NCI-H1105 treated with DMSO at 0.1 percent for 48 hours (cell line): ENCODE measurements at regions not wholly inside any gene's neighbourhood (a gene's known extent, or its start where the extent isn't known, plus 50 kb on each side); places are given as distances from the start of the nearest gene placed in this dataset.

Source experiments
- DNase-seq: peaks from one replicate; lab custom pipeline; 2025; lab: John Stamatoyannopoulos, UW

- DNase-seq, result no peak
Measured at GRCh38 chr17:70795620-70796019, 626.3 kb downstream of the KCNJ2 start.

DNA sequence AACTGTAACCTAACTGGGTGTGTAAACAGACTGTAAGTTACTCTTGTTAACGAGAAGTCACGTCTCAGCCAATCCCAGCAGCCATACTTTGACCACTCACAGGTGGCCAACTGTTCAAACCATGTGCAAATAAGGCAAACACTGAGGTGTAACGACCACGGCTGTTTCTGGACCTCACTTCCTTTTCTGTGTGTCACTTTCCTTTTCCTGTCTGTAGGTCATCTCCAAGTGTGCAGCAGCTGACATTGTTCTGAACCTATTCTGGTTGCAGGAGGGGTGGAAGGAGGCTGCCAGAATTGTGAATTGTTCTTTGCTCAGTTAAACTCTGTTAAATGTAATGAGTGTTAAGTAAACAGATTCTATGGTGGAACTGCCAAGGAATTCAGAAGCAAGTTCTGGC lies 627.4 kb downstream of the KCNJ2 start:
- DNase-seq, result no peak

- no peak for DNase-seq
Measured at GRCh38 chr17:70797166-70797565, 627.8 kb downstream of the KCNJ2 start.

DNA sequence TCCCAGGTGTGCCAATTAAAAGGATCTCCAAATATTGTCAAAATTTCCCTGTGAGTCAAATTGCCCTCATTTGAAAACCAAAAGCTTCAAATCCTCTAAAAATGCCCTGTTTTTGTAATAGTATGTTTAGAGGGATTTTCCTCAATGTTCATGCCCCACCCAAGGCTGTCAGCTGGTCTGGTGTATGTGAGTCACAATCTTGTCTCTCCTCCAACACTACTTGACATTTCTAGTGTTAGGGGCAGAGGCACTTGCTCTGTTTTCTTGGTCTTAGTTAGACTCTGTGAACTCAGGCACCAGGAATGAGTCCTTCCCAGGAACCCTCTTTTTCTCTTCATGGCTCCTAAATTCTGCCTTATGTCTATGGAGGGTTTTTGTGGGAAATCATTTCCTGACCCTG lies 634.8 kb downstream of the KCNJ2 start:
- no peak for DNase-seq

DNA sequence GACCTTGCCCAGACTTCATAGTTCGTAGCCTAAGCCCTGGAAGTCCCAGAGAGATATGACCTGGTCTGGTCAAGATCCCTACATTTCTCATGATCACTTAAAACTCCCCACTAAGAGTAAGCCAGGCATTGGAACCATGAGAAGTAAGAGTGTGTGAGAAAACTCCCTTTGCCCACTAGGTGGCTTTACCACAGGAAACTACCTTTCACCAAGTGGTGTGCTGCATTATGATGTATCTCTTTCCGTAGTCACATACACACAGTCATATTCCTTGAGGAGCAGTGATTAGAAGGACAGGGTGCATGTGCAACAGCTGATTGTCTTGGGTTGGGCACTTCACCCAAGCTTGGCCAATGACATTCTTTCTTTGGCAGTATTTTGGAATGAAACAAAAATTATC lies 639.3 kb downstream of the KCNJ2 start:
- DNase-seq, result no peak

DNA sequence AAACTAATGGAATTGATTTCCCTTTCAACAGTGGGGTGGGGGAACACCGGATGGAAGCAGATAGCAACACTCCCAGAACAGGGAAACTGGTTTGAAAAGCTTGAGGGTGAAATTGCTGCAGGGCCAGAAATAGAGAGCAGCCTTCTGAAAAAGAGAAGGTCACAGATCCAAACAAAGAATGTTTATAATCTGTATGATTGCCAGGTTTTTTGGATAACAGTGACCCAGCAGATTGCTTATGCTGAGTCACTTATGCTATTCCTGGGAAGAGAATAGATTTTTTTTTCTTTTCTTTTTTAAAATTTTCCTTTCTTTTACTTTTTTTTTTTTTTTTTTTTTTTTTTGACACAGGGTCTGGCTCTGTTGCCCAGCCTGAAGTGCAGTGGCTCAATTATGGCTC lies 641.3 kb downstream of the KCNJ2 start:
- DNase-seq, result no peak

DNA sequence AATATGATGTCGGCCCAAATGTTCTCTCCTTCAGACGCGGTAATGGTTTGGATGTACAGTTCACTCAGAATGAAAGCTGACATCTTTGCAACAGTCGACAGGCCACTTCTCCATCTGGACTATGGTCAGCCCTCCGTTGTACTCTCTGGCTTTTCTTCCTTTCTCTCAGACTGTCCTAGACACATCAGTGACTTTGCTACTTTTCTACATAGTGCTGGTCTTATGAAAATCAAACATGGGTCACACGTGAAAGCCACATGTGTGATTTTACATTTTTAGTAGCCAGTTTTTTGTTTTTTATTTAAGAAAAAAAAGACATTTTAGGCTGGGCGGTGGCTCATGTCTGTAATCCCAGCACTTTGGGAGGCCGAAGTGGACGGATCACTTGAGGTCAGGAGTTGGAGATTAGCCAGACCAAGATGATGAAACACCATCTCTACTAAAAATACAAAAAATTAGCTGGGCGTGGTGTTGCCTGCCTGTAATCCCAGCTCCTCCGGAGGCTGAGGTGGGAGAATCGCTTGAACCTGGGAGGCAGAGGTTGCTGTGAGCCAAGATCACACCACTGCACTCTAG lies 644.1 kb downstream of the KCNJ2 start:
- no peak for DNase-seq

DNA sequence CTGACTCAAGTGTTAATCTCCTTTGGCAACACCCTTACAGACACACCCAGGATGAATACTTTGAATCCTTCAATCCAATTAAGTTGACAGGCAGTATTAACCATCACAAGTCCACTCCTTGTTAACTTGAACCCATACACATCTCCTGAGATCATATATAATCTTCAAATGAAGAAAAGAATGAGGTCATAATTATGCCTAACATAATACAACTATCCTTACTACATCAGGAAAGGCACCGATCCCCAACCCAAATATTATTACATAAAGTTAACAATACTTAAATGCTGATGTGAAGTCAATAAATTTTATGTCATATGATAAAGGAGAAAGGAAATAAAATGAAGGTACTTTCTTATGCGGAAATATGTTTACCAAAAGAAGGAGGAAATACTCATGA lies 649.9 kb downstream of the KCNJ2 start:
- DNase-seq, result no peak

GRCh38 chr17:70820276-70820675 lies 650.9 kb downstream of the KCNJ2 start:
- DNase-seq, result no peak

- DNase-seq, result no peak
Measured at GRCh38 chr17:70825321-70826125, 656.2 kb downstream of the KCNJ2 start.

DNA sequence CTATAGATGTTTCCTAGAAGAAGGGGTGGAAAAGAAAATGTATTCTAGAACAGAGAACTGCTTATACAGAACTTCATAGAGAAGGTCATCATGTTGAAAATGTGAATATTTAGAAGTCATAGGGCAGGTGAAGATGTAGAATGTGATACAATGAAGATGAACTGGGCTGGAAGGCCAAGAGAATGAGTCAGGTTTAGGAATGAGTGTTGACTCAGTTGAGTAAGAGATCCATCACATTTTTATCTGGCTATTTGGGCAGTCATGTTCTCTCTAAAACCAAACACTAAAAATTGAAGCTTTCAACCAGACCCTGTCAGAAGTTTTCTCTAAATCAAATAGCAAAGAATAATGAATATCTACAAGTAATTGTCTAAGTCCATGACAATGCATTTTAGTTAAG lies 660.5 kb downstream of the KCNJ2 start:
- no peak for DNase-seq

DNA sequence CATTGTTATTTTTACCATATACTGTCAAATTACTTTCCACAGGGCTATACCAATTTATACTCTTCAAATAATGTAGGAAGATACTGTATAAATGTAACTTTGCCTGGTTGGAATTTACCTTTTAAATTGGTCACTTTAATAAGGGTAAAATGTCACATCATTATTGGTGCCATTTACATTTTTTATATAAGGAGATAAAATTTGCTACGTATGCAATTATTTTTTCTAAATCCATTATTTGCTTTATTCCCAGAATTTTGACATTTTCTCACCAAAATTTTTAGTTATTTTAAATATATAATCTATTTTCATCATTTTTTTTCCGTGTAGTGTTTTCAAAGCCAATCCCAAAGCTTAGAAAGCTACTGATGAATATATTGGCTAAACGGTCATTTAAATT lies 664.7 kb downstream of the KCNJ2 start:
- no peak for DNase-seq

- DNase-seq, result no peak
Measured at GRCh38 chr17:70848785-70849184, 679.5 kb downstream of the KCNJ2 start.

DNA sequence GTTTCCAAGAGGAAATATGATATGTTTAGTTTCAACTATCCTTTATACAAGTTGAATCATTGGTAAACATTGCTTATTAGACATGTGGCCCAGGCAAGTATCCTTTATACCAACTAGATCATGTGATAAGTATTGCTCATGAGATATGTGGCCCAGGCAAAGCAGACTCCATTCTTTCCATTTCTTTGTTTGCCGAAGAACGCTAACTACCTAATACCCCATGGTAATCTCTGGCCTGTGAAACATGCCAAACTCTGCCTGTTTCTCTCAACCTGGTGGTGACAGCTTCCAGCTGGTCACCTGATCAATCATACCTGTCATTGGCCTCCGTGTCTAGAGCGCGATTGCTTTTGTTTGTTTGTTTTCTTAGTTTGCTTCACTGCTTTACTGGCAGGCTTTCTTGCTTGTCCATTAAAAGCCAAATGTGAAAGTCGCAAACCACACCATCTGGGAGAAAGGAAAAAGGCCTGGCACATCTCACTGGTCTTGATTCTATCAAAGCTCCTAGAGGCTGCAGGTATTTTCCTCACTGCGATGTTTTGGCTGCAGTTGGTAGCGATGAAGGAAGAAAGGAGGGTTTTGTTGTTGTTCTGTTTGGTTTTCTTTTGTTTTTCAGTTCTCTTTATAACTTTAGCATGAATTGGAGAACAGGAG lies 686.2 kb downstream of the KCNJ2 start:
- DNase-seq, result peak; percentile 89

GRCh38 chr17:70857351-70857750 lies 688.0 kb downstream of the KCNJ2 start:
- DNase-seq, result no peak

DNA sequence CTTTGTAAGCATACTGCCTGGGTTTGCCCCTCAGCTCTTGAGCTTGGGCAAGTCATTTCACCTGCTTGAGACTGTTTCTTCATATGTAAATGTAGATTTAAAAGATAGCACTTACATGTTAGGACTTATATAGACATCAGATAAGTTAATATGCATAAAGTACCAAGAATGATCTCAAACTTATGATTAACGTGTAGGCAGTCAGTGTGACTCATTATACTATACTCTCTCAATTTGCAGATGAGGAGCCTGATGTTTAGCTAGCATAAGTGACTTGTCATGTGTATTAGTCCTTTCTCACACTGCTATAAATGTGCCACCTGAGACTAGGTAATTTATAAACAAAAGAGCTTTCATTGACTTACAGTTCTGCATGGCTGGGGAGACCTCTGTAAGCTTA lies 690.5 kb downstream of the KCNJ2 start:
- DNase-seq, result no peak

DNA sequence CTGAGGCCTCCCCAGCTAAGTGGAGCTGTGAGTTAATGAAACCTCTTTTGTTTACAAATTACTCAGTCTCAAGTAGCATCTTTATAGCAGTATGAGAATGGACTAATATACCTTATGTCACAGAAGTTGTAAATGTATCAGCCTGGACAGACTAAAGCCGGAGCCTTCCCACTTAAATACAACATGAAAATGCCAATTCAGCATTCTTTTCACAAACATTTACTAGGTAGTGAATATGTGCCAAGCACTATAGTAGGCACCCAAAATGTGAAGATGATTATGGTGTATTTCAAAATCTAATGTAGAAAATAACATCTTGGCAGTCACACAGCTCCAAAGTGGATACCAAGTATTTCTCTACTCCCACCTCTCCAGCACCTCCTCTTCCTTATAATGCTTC lies 693.0 kb downstream of the KCNJ2 start:
- no peak for DNase-seq

GRCh38 chr17:70863436-70864248 lies 694.3 kb downstream of the KCNJ2 start:
- no peak for DNase-seq

GRCh38 chr17:70865993-70866804 lies 696.9 kb downstream of the KCNJ2 start:
- DNase-seq, result no peak

- DNase-seq, result no peak
Measured at GRCh38 chr17:70868149-70868548, 698.8 kb downstream of the KCNJ2 start.

DNA sequence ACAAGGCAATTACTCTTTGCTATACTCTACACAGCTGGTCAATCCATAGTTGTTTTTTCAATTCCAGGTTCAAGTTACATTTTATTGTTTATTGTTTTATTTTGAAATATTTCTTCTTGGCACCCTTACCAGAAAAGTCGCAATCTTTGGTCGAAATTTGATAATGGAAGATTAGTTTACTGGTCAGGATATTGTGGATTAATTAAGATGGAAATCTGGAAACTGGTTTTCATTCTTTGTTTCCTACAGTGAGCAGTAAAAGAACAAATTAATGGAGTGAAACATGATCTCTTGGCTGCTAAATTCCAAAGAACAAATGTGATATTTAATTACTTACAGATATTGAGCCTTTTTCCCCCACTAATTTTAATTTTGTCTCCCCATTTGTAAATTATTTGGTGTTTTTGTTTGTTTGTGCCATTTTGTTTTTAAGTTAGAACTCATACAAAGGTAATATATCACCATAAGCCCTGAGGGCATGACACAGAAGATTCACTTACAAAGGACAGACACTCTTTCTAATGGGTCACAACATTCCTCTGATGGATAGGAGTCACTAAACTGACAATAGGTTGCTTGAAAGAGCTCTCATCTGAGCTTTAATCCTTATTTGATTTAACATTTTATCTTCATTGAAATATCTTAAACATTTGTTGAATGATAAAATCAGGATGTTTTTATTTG lies 700.2 kb downstream of the KCNJ2 start:
- DNase-seq, result peak; percentile 42
